Smooth muscle cell of the brain vasculature (primary cell): ENCODE measurements at regions not wholly inside any gene's neighbourhood (a gene's known extent, or its start where the extent isn't known, plus 50 kb on each side); places are given as distances from the start of the nearest gene placed in this dataset.

ENCODE experiments used
- DNase-seq: peaks from one replicate; pipeline ENCODE4 v3.0.0-alpha.2; 2012; ENCODE audit warnings: low read depth, low spot score

DNA sequence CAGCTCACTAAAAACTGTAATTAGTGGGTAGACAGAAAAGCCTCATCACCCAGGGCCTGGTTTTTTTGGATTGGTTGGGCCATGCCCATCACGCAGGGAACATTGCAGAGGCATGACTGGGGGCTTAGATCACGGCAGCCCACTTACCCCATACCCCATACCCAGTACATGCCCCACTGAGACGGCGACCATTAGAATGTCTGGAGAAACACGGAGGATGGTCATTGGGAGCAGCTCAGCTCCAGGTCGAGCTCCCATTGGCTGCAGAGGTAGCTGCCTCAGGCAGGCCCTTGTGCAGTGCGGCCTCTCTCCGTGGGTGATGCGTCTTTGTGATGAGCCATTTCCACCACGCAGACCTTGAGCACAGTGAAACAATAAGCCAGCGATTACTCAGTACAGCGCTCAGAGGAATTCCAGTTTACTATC lies 204.0 kb downstream of the GADD45G start:
- DNase-seq, result no peak

DNA sequence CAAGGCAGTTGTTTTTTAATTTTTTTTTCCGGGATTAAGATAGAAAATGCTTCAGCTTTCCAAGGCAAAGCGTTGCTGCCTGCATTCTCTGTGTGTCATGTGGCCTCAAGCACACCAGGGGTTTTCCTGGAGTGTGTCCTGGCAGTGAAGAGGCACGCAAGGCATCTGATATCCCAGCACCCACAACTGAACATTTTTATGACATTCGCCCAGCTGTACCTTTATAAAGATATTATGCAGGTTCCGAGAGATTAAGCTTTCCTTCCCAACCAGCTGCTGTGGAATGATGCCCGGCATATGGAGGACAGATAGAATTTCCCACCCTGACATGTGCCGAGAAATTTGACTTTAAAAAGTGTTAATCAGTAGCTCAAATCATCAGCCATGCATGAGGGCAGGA lies 205.6 kb downstream of the GADD45G start:
- no peak for DNase-seq

DNA sequence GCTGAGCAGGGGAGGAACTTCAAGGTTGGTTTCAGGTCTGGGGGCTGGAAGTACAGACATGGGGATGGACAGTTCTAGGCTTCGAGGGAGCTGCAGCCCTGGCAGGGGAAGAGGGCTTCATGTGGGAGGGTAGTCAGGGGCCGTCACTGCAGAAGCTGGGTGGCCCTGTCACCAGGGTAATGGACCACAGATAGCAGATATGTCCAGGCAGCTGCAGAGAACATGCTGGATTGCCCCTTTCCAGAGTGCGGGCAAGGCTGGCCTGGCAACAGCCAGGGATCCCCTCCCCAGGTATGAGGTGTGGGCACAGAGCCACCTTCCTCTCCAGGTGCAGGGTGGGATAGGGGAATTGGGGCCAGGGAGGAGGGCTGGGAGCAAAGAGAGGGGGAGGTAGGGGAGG lies 206.5 kb downstream of the GADD45G start:
- no peak for DNase-seq

DNA sequence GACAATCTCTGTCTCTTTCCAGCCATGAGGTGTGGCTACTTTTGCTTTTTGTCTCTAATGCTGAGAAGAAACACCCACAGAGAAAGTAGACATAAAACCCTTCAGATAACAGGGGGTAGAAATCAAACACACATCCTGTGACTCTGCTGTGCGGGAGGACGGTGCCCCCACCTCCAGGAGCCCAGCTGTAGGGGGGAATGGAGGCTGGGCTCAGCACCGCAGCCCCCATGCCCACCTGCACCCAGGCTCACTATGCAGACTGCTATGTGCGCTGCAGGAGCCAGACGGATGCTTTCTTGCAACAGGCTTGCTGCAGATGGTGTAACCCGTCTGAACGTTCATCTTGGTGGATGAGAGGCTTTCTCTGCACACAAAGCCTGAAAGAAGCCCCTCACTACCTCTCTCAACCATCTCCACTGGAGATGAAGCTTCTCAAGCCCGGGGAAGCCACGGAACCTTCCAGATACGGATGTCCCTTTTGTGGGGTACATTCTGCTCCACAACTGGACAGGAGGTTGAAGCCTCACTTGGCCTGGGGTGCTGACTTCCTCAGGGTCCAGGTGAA lies 207.2 kb downstream of the GADD45G start:
- DNase-seq, result no peak

DNA sequence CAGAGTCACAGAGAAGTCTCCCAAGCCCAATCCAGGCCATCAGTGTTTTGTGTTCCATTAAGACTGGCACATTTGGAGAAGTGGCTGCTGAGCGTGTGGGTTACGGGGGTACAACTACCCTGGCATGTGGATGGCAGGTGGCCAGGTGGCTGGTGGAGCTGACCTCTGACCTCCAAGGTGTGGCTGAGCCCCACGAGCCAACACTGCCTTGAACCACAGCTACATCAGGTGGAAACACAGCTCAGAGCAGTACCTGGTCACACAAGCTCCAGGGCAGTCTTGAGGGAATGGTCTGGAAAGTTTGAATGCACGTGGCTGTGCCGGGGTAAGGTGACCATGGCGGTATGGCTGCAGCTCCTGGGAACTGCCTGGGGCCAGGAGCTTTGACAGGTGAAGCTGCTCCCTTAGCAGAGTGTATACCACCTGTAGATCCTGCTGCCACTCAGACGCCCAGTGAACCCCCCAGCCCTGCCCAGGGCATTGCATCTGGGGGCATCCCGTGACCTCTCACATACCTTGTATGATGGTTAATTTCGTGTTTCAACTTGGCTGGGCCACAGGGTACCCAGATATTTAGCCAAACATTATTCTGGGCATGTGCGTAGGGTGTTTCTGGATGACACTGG lies 207.9 kb downstream of the GADD45G start:
- no peak for DNase-seq

DNA sequence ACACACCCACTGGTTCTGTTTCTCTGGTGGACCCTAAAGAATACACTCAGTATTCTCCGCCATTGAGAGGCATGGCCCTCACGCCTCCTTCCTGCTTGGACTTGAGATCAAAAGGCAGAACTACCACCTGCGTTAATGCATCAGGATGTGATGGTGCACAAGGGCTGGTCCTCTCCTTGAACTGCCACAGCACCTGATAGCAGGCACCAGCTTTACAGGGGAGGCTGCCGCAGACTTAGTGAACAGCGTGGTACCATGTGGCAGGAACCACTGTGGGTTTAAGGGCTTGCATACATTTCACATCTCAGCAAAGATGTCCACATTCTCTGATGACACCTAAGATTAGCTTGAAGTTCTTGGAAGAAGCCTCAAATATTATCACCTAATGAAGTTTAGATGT lies 208.7 kb downstream of the GADD45G start:
- no peak for DNase-seq

DNA sequence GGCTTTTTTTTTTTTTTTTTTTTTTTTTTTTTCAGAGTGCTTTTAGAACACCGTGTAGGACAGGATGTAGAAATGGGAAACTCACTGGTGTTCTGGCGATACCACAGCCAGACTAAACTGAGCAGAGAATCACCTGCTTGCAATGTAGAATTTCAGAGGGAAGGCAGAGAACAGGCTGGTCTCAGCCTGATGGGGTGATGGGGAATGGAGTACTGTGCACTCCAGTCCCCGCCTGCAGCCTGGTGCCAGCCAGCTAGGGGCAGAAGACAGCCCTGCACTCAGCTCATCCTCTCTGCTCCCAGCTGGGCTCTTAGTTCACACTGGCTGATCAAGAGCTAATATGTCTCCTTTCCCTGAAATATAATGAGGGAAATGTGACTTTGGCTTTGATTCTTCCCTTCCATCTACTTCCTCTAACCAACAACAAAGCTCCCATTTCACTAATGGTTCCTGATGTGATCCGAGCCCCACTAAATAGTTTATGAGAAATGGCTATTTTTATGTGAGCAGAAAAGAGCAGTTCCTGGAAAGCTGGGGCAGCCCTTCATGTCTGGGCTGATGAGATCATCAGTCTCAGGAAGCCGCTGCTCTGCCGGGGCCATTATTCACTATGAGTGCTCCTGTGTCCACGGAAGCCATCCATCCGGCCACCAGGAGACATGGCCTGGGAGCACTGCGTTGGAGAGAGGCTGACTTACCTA lies 209.7 kb downstream of the GADD45G start:
- DNase-seq, result no peak

DNA sequence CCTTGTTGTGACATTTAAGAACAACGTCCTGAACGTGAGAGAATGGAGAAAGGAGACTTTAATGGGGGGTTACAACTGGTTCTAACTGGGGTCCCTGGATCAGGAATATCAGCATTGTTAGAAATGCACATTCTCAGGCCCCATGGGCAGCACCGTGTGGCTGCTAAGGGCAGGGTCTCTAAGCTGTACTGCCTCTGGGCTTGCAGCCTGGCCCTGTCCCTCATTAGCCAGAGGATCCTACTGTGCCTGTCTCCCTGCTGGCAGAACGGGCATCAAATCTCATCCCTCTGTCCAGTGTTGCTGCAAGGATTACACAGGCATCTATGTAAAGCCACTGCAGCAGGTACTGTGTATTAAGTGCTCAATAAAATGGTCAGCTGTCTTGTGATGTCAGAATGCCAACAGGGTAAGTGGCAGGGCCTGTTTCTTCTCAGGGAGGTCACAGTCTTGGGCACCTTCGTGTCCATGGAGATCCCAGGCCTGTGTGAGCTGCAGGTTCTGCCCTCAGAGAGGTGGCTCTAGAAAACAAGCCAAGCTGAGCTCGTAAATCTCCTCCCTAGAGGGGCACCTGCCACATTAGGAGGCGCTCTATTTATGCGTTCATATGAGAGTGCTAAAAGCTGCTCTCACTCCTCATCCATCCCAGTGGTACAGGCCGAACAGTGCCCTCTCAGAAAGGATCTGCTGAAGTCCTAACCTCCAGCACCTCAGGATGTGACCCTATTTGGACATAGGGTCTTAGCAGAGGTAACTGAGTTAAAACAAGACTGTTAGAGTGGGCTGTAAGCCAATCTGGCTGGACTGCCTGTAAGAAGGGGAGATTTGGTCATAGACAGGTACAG lies 210.5 kb downstream of the GADD45G start:
- no peak for DNase-seq

DNA sequence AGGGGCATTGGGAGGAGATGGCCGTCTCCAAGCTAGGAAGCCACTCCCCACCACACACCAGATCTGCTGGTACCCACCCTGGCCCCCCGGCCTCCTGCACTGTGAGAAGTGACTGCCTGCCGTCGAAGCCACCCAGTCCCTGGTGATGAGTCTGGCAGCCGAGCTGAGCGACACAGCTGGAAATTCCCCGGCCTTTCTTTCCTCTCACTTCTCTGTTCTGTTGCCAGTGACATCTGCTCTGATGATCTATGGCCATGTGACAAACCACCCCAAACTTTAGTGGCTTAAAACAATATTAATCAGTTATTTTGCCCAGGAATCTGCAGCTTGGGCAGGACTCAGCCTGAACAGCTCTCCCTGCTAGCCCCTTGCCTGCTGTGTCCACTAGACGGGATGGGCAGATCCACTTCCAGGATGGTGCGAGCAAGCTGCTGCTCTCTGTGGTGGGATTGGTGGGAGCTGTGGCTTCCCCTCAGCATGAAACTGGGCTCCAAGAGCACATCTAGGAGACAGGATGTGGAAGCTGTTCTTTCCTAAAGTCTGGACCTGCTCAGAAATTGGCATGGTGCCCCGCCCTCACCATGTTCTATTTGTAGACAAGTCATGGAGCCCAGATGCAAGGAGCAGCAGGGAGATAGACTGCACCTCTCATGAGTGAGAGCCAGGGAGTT lies 211.2 kb downstream of the GADD45G start:
- DNase-seq, result no peak

DNA sequence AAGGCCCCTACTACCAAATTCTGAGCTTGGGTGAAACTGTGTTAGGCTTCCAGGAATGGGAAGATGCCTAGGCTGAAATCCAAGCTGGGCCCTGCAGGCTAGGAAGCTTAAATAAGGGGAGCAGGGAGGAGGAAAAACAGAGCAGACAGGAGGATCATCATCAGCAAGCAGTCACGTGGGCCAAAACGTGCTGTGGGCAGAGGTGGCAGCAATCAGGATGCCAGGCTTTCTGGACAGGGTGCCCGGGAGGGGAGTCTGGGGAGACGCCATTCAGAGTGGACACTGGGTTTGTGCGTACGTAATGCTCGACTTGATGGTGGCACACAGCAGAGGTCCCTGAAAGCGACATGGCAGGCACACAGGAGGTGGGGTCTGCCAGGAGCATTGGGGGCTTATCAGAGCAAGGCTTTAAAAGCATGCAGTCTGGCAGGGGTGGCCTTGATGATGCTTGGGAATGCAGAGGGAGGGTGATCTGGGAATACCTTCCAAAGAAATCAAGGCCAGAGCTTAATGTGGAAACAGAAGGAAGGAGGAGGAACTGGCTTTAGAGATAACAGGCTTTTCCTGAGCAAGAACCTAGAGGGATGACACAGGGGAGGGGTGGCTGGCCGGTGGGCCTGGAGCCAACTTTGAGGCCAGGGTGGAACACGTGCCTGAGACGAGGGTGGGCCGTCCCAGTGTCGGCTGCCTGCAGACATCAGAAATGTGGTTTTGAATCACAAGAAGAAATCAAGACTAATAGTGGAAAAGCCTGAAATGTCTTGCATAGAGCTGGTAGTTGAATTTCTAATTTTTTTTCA lies 212.5 kb downstream of the GADD45G start:
- DNase-seq, result no peak

DNA sequence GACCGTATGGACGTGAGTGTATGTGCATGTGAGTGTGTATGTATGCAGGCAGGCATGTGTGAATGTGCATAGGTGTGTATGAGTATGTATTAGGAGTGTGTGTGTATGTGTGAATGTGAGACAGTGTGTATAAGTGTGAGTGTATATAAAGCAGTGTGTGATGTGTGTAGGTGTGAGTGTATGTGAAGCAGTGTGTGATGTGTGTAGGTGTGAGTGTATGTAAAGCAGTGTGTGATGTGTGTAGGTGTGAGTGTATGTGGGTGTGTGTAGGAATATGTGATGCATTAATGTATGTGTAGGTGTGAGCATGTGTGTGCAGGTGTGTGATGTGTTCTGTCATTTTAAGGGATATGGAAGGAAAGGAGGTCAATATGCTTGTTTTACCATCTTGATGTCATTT lies 215.5 kb downstream of the GADD45G start:
- DNase-seq, result no peak

DNA sequence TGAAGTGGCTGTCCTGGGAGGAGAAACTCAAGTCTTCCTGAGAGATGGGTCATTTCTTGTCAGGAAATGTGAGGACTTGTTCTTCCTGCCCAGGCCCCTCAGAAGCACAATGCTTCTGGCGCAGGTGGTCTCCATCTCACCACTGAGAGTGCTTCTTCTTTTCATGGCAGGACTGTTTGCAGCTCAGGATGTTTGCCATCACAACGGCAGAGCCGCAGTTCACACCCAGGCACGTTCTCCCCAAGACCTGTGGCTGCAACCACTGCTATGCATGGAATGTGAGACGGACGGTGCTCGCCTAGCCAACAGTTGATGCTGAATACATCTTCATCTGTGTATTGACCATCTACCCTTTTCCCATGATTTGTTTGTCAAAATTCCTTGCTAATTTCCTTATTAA lies 216.3 kb downstream of the GADD45G start:
- no peak for DNase-seq

DNA sequence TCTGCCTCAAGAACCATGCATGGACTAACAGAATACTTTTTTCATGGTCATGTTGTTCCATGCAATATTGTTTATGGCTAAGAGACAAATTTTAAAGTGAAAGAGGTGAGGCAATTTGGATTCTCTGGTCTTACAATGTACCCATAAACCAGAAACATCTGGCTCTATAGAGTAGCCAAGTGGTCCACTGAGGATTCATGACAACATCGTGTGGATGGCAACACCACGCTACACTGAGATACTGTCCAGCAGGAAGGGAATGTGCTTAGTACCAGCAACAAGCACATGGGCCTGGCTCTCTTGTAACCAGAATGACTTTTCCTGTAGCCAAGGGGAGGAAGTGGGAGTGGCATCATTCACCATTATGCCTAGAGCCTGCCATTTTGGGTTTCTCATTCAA lies 218.2 kb downstream of the GADD45G start:
- no peak for DNase-seq

DNA sequence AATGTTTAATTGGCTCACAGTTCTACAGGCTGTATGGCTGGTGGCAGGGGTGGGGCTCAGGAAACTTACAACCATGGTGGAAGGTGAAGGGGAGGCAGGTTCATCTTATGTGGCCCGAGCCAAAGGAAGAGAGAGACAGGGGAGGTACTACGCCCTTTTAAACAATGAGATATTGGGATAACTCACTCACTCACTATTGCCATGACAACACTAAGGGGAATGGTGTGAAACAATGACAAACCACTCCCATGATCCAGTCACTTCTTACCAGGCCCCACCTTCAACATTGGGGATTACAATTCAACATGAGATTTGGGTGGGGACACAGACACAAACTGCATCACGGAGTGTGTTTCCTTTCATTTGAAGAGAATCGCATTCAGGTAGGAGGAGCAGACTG lies 220.9 kb downstream of the GADD45G start:
- no peak for DNase-seq

DNA sequence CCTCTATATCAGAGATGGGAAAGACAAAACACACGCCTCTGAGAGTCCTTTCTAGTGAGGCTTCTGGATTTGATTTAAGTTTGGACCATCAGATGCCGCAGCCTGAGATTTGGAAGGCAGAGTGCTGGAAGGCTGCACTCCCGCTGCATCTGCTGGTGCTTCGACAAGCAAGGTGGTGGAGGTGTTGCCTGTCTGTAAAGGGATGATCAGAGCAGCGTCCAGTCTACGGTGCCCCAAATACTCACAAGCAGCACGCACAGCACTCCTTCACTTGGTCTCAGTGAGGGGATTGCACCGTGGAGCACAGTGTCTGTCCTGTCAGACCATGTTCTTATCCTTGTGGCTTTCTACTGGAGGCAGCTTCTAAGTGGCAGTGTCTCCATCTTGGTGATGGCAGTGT lies 221.4 kb downstream of the GADD45G start:
- DNase-seq, result no peak

DNA sequence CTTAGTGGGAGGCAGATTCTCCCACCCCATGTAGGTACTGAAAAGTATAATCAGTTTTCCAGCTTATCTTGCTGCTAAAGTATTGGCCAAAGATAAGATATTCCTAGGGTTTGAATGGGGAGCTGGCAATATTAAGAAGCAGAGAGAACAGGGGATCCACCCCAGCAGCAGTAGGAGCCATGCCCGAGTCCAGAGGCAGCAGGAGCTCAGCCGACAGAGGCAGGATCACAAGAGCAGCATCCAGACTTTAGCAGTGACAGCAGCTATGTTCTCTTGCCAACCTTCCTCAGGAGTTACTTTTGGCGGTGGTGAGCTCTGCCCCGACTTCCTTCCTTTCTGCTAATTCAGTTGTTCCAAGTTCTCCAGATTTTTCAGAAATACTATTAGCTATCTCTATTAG lies 224.5 kb downstream of the GADD45G start:
- DNase-seq, result no peak

DNA sequence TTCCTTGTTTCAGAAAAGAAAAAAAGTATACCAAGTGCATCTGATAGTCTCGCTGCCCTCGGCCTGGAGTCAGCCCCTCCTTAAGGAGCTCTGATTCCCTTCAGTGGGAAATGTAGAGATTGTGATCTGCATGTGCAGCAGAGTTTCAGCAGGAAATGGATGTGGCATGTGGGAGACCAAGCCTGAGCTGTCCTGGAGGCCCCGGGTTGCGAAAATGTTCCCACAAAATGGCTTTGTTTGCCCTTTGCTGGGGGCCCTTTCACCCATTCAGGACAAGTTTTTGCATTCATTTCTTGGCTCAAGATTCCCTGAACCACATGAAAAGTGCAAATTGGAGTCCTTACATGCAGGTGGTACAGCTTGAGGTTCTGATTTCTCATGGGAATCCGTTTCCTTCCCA lies 230.9 kb downstream of the GADD45G start:
- DNase-seq, result no peak

DNA sequence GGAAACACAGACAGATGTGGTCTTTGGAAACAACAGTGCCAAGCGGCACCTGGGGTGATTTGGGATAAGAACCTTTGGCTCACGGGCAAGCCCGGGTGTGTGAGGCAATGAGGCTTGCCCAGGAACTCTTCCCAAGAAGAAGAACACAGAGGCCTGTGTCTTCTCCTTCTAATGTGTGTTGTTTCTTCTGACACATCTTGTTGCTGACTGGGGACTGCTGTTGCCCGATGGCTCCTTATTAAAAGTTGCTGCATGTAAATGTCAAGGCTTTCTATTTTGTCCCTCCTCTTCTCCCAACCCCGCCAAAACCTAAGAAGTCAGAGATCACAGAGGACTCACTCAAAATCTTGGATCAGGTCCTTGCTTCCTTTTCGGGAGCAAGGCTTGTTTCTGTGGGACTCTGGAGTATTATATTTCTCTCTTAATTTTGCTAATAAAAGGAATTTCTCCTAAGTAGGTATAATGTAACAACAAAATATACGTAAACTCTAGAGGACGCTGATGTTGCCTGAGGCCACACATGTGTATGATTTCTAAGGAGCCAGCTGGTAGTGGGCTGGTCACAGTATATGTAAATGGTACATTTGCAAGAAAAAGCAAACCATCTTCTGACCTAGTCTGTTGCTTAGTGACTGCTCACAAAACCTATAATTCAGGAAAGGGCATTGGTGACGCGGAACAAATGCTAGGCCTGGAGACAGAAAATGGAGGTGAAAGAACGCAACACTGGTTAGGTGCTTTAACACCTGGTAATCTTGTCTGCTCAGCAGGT lies 232.5 kb downstream of the GADD45G start:
- DNase-seq, result no peak

DNA sequence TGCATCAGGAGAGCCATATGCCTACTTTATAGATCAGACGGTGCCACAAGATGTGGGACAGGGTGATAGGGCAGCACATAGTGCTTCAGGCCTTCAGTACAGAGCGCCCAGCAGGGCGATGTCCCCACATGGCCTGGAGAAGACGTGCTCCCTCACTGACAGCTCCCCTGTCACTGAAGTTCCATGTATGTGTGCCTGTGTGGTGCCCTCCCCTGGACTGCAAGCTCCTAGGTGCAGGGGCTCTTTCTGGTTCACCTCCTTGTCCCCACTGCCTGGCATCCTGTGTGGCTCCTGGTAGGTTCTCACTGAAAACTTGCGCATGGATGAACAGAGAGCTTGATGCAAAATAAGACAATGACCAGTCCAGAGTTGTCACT lies 233.1 kb downstream of the GADD45G start:
- DNase-seq, result no peak

DNA sequence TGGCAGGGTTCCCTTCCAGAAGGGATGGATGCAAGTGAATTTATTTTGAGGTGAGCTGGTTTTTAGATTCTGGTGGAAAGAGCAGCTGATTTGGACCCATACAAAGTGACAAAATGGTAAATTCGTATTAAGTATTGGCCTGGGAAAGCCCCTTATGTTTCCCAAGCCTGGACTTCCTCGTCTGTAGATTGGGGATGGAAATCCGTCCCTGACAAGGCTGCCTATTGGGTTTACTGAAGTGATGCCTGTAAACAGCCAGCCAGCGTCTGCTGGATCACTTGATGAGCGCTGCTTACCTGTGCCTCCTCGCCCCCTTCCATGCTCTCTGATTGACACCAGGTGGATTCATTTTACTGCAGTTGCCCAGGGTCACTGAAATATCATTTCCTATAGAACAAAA lies 233.8 kb downstream of the GADD45G start:
- DNase-seq, result no peak
